Islet of Langerhans (tissue), 1 donor: ENCODE measurements at regions not wholly inside any gene's neighbourhood (a gene's known extent, or its start where the extent isn't known, plus 50 kb on each side); places are given as distances from the start of the nearest gene placed in this dataset.

Source experiments
- FAIRE-seq: peaks from one replicate; lab custom pipeline; 2011; peaks lifted over from hg19 to GRCh38; lab: Jason Lieb, UNC

DNA sequence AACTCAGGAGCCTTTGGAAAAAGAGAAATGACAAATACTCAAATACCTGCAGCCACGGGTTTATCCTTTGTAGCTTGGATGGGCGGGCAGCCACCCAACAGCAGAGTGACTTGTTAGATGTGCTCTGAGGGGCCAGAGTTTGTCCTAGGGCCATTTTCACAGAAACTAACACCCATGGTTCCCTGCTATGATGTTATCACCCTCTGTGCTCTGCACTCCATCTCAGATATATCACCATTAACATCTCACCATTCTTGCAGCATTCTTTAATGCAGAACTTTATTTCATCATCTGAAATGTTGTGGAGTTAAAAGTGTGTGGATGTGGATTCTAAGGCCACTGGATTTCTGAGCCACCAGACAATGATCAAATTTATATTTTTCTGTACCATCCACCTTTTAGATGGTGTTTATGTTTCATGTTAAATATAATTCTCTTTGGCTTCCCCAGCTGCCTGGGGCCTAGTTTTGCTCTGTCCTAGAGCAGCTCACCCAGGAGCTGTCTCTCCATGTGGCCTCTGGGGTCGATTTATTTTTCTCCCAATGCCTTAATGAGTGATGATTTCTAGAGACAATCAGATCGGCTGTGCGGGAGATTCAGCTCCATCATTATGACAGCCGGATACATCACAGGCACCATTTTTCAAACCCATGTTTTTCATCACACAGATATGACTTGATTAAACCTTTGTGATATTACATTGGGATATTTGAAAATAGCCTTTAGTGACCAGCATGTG is 380.8 kb downstream of the BCOR start:
- FAIRE-seq: no peak

- no peak for FAIRE-seq
These were observed 378.8 kb downstream of the BCOR start for GRCh38 chrX:39718981-39719380.

DNA sequence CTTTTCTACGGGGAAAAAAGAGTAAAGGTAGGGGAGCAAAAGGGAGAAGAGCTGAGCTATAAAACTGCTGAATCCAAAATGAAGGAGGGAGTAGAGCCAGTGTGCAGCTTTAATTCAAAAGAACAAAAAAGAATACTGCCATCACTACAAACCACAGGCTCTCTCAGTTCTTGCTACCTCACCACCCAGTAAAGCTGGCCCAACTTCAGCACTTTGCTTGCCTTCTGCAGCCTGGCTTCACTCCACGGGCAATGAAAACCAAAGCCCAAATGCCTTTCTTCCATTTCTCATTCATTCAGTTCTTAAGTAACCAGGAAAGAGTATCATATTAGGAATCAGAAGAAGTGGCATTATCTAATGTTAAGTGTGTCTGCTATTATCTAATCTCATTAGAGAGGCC is 376.8 kb downstream of the BCOR start:
- no peak for FAIRE-seq

- no peak for FAIRE-seq
These were observed 376.0 kb downstream of the BCOR start for GRCh38 chrX:39721566-39722279.

DNA sequence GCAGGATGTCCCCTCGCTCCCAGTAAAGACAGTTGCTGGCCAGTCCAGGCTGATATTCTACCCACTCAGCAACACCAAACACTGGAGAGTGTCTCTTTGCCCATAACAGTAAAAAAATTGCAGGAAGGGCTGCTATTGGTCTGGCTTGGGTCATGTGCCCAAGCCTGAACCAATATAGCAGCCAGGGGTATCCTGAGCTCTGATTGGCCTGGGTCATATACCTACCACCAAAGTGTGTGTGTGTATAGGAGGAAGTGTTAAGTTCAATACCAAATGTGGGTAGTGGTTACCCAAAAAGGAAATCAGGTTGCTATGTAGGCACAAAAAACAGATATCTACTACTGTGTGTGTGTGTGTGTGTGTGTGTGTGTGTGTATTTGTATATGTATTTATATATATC is 373.2 kb downstream of the BCOR start:
- no peak for FAIRE-seq

DNA sequence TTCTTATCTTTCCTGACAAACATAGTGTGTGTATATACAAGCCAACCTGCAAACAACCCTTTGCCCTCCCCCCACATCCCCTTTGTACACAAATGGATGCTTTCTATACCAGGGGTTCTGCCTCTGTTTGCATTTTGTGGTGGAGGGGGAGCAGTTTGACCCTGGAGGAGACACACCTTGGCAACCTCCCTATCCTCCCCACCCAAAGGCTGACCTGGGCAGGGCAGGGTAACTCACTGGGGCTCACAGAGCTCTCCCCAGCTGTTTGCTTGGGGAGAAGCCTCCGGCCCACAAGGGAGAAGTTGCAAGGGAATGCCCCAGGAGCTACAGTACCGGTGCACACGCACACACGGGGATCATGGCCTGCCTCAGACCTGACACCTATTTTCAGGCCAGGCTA is 372.6 kb downstream of the BCOR start:
- FAIRE-seq: no peak

GRCh38 chrX:39725928-39726619 is 371.7 kb downstream of the BCOR start:
- no peak for FAIRE-seq

DNA sequence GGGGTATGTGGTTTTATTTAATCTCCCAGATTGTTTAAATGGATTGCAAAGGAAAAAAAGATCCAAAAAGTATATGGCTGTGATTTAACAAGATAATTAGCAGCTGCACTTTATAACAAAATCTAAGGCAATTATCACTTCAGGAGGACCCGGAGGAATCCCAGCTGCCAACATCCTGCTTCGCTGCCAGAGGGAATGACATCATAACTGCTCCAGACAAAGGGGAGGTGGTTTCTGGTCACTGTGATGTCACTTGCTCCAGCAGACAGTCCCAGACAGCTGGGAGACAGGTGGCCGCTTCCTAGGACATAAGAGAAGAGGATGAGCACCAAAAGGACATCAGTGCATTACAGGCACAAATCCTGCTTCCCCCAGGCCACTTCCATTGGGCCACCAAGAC is 371.0 kb downstream of the BCOR start:
- no peak for FAIRE-seq

DNA sequence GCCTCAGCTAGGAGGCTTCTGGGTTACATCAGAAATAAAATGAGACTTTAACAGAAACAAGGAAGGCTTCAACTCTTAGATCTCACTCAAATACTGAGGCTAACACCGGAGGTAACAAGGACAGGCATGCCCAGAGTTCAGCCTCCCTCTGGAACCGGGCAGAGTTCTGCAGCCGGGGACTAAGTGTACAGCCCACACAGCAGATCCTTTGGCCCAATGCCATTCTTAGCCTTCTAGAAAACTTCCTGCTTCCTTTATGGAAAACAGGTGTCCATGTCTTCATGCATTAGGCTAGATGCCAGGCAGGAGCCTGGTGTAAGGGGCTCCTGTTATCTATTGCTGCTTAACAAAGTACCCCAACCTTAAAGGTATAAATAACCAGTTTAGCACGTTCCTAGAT is 369.7 kb downstream of the BCOR start:
- FAIRE-seq: no peak

DNA sequence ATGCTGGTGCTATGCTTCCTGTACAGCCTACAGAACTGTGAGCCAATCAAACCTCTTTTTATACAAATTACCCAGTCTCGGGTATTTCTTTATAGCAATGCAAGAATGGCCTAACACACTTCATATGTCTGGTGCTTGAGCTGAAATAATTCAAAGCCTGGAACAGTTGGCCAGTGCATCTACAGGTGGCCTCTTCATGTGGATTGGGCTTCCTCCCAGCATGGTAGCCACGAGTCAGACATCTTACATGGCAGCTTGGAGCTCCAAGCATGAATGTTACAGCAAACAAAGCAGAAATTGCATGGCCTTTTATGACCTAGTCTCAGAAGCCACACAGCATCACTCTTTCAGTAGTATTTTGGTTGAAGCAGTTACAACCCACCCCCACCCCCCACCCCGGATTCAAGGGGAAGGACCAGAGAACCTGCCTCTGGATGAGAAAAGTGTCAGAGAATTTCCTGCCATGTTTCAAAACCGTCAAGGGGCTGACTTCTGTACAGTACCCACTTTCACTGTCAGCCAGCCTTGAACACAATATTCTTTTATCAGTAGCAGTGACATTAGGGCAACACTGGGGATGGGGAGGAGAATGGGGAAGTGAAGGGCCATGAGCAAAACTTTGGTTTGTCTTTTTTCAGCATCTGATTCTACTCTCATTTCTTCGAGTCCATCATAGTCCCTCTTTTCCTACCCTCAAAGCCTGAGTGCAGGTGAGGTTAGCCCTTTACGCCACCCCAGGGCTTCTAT is 368.7 kb downstream of the BCOR start:
- FAIRE-seq: no peak

DNA sequence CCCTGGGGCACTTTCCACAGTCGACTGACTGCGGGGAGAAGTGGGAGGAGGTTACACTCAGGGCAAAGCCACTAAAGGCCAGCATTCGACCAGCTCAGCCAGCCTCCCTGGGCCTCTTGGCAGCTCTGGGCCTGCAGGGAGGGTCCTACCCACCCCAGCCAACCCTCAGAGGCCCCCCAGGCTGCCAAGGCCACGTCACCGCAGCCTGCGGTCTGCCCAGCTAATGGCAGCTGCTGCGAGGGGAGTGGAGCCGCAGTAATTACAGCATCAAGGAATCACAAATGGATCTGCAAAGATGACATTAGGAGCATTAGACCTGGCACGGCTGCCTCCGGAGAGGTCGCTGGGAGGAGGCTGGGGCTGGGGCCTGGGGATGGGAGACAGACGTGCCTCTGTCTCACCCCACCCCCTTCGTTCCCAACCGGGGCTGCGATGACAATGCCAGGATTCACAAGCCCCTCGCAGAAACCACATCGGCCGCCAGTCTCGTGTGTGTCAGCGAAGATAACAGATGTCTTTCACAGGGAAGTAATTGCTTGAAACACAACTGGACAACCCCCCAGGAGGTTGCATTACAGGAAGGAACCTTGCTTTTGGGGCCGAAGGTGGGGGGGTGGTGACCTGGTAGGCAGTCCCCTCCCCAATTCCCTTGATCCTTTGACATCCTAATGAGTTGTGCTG is 367.6 kb downstream of the BCOR start:
- no peak for FAIRE-seq

DNA sequence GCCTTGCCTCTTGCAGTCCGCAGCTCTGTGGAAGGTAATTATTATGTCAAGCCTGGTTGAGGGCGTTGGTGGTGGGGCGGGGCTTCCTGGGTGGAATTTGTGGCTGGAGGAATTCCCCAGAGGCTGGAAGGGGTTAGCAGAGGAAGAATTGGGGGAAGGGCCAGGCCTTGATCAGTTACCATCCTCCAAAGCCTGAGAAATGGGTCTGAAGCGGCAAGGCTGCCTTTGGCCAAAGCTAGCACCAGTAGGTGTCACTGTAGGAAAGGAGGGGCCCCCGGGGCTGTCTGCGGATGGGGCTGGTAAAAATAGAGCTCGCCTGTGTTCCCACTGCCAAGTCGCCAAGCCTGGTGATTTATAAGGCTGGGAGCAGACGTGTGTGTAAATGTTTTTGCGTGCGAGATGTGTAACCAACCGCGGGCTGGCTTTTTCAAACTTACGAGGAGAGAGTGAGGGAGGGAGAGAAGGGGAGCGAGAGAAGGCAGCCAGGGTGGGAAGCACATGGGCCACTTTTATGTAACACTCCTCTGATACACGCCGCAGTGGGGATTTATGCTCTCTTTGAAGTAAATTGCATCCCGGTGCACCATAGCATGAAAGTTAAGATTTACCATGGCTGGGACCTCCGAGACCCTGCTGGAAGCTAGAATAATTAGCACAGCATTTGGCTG is 367.0 kb downstream of the BCOR start:
- peak; percentile 55 for FAIRE-seq

DNA sequence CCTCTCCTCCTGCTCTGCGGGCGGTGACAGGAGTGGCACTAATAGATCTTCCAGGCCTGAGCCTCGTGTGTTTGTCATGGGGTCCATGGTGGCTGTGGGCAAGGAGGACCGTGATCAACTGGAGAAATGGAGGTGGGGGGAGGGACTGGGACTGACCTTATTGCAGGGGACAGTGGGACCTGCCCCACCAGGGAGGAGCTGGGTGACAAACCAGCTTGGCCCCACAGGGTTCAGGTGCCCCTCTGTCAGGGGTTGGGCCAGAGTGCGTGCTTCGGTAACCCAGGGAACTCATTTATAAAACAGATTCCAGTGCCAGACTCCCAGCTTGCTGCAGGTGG is 366.5 kb downstream of the BCOR start:
- FAIRE-seq: no peak

DNA sequence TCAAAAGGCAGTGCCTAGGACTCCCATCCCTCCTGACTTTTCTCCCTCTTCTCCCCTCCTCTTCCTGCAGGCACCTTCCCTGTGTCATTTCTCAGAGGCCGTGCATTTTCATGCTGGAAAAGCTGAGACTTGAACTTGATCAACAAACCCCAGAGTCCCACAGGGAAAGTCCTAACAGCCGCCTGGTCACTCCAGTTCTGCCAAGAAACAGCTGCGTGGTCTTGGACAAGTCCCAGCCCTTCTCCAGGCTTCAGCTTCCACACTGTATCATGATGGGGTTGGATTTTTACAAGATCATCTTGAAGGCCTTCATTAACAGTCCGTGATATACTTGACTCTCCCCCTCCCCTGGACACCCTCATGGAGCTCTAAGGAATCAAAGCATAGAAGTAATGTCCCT is 366.0 kb downstream of the BCOR start:
- FAIRE-seq: no peak

DNA sequence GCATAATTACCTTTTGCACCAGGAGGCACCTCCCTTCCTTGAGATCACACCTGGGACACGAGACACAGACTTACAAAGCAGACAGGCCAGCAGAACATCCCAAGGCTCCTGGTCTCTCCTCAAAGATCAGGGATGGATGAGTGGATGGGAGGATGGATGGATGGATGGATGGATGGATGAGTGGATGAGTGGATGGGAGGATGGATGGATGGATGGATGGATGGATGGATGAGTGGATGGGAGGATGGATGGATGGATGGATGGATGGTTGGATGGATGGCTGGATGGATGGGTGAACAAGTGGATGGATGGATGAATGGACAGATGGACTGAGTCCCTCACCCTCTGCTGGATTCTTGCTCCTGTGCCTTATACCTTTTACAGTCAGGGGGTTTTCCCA is 364.0 kb downstream of the BCOR start:
- FAIRE-seq: no peak

DNA sequence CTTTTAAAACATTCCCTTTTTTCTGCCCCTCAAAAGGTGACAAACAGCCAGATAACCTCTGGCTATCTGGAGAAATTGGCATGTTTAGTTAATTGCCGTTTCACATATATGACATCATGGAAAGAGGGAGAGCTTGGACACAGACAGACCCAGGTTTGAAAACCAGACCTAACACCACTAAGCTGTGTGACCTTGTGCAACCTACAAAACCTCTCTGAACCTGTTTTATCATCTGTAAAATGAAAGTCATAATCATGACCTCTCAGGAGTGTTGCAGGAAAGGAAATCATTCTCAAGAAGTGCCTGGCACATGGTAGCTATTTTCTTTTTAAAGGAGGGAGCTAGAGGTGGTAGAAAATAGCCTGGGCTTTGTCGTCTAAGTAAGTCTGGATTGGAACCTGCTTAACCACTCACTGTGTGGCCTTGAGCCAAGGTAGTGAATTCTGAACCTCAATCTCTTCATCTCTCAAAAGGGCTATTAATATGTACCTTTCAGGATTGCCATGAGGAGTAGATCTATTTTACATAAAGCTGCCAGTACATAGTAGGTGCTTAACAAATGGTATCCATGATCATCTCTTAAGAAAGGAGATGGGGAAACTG is 363.5 kb downstream of the BCOR start:
- FAIRE-seq: no peak

GRCh38 chrX:39736216-39737211 is 361.2 kb downstream of the BCOR start:
- FAIRE-seq: no peak

DNA sequence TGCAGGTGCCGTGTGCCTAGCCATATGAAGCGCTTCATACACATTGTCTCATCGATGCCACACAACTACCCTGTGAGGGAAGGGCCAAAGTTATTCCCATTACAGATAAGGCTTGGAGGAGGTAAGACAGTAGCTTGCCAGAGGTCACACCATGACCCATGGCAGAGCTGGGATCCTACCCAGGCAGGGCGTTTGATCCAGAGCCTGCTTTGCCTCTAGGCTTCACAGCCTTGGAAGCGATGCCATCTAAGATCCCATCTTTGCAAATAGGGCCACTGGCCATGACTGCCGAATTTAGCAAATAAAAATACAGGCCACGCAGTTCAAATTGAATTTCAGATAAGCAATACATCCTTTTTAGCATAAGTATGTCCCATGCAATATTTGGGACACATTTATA is 358.2 kb downstream of the BCOR start:
- FAIRE-seq: no peak

- FAIRE-seq: no peak
These were observed 357.7 kb downstream of the BCOR start for GRCh38 chrX:39740078-39740477.

- FAIRE-seq: no peak
These were observed 355.9 kb downstream of the BCOR start for GRCh38 chrX:39741904-39742303.
